Mucosa of descending colon (tissue), 3 donors: ENCODE measurements at regions not wholly inside any gene's neighbourhood (a gene's known extent, or its start where the extent isn't known, plus 50 kb on each side); places are given as distances from the start of the nearest gene placed in this dataset.

Experiments
- ATAC-seq: fragments of 200-7000 bp; cut with Tn5 transposase; one replicate; pipeline ENCODE4 v1.9.1; 2020; ENCODE audit warnings: mild to moderate bottlenecking, moderate library complexity
- DNase-seq, 3 donors: peaks; one replicate each; pipeline ENCODE4 v3.0.0-alpha.2; 2020
- H3K36me3 ChIP-seq: fragments of 200-600 bp; one replicate; pipeline ENCODE4 v1.8.0; 2021; ENCODE audit warnings: low read depth, mild to moderate bottlenecking
- H3K4me1 ChIP-seq: fragments of 200-600 bp; one replicate; pipeline ENCODE4 v1.8.0; 2021; ENCODE audit warnings: low read depth, mild to moderate bottlenecking
- H3K4me3 ChIP-seq: fragments of 200-600 bp; one replicate; pipeline ENCODE4 v1.8.0; 2021; ENCODE audit warnings: mild to moderate bottlenecking
- H3K9me3 ChIP-seq: fragments of 200-600 bp; one replicate; pipeline ENCODE4 v1.8.0; 2021; ENCODE audit warnings: mild to moderate bottlenecking
- CTCF ChIP-seq: fragments of 200-600 bp; IDR thresholded peaks from one replicate; pipeline ENCODE4 v1.8.0; 2022; ENCODE audit warnings: antibody characterized with exemption, mild to moderate bottlenecking
- intact Hi-C, 2 donors: fragments of 100-400 bp; cut with DNase I in 1 of 2; cut with micrococcal nuclease in 1 of 2; formaldehyde crosslinking; loops; one replicate each; pipeline versions ENCODE4 v1.11.0 to v1.11.1; 2022; cut with DNase I, micrococcal nuclease
- donor health status: DM: no; HTN: no; CAD: no; lungs with moderate emphysema.
- donor health status: DM: no; HTN: no; CAD: no.
- donor health status: DM: no; HTN: yes; CAD: no.

- intact Hi-C loops = no loop called here
- no peak for ATAC-seq
- DNase-seq = no peak
- H3K4me1 ChIP-seq = no peaks in the 10 kb centered on the region
- H3K36me3 ChIP-seq = no peaks in the 10 kb centered on the region
- peaks cover 35% of the 10 kb centered on the region for H3K9me3 ChIP-seq
- no peak for TF ChIP-seq CTCF
- H3K4me3 ChIP-seq = no peak overlapping the region
Observed at GRCh38 chr15:26358708-26359107, 414.2 kb downstream of the GABRB3 start.

GRCh38 chr15:26357653-26358052, 415.2 kb downstream of the GABRB3 start:
- ATAC-seq = no peak
- intact Hi-C loops = no loop called here

GRCh38 chr15:26355472-26356074, 417.3 kb downstream of the GABRB3 start:
- TF ChIP-seq CTCF = no peak
- ATAC-seq (no peak), DNase-seq (no peak)
- intact Hi-C loops = no loop called here
- Histone ChIP-seq H3K9me3 (peaks cover 20% of the 10 kb centered on the region), H3K4me3 (no peak overlapping the region), H3K4me1 (no peaks in the 10 kb centered on the region), H3K36me3 (no peaks in the 10 kb centered on the region)

More at GRCh38 chr15:26357653-26358052, 415.2 kb downstream of the GABRB3 start:
- Histone ChIP-seq H3K4me1 (no peaks in the 10 kb centered on the region), H3K9me3 (peaks cover 32% of the 10 kb centered on the region), H3K36me3 (no peaks in the 10 kb centered on the region), H3K4me3 (no peak overlapping the region)
- TF ChIP-seq CTCF = no peak
- no peak for DNase-seq

- ATAC-seq (no peak), DNase-seq (no peak)
- intact Hi-C loops = no loop called here
- Histone ChIP-seq H3K9me3 (peaks cover 30% of the 10 kb centered on the region), H3K4me1 (no peaks in the 10 kb centered on the region), H3K36me3 (no peaks in the 10 kb centered on the region), H3K4me3 (no peak overlapping the region)
- TF ChIP-seq CTCF = no peak
Observed at GRCh38 chr15:26352909-26353308, 420.0 kb downstream of the GABRB3 start.

- TF ChIP-seq CTCF = no peak
- no peaks in the 10 kb centered on the region for H3K36me3 ChIP-seq
- peaks cover 35% of the 10 kb centered on the region for H3K9me3 ChIP-seq
- intact Hi-C loops = no loop called here
- ATAC-seq (no peak), DNase-seq (no peak)
- no peak overlapping the region for H3K4me3 ChIP-seq
- no peaks in the 10 kb centered on the region for H3K4me1 ChIP-seq
Observed at GRCh38 chr15:26352406-26352805, 420.5 kb downstream of the GABRB3 start.

- no peaks in the 10 kb centered on the region for H3K4me1 ChIP-seq
- H3K4me3 ChIP-seq = no peak overlapping the region
- no peak for TF ChIP-seq CTCF
- no peaks in the 10 kb centered on the region for H3K36me3 ChIP-seq
- ATAC-seq (no peak), DNase-seq (no peak)
- intact Hi-C loops = no loop called here
- H3K9me3 ChIP-seq = peaks cover 56% of the 10 kb centered on the region
Observed at GRCh38 chr15:26325495-26325894, 447.4 kb downstream of the GABRB3 start.
